Neuronal stem cell (in vitro differentiated cells): ENCODE measurements at regions not wholly inside any gene's neighbourhood (a gene's known extent, or its start where the extent isn't known, plus 50 kb on each side); places are given as distances from the start of the nearest gene placed in this dataset.

Source experiments
- DNase-seq: peaks from one replicate; pipeline ENCODE4 v3.0.0-alpha.2; 2013; ENCODE audit warnings: low spot score
- H2AFZ ChIP-seq: one replicate; pipeline ENCODE4 v1.6.1; 2013; ENCODE audit warnings: mild to moderate bottlenecking, low read length, inconsistent platforms
- H2AK5ac ChIP-seq: 2 replicates; pipeline ENCODE4 v1.6.1; 2013; ENCODE audit warnings: low read depth, mild to moderate bottlenecking, inconsistent platforms, low read length, moderate library complexity, mixed read lengths
- H2BK120ac ChIP-seq: 2 replicates; pipeline ENCODE4 v1.6.1; 2013; ENCODE audit warnings: low read depth, mild to moderate bottlenecking, inconsistent platforms, low read length, moderate library complexity, mixed read lengths
- H2BK12ac ChIP-seq: one replicate; pipeline ENCODE4 v1.6.1; 2013; ENCODE audit warnings: low read length, inconsistent platforms
- H2BK15ac ChIP-seq: 2 replicates; pipeline ENCODE4 v1.6.1; 2013; ENCODE audit warnings: mild to moderate bottlenecking, low read length, inconsistent platforms, mixed read lengths
- H2BK5ac ChIP-seq: one replicate; pipeline ENCODE4 v1.6.1; 2013; ENCODE audit warnings: inconsistent platforms, mild to moderate bottlenecking, low read length, moderate library complexity
- H3K14ac ChIP-seq: one replicate; pipeline ENCODE4 v1.6.1; 2013; ENCODE audit warnings: low read length, inconsistent platforms
- H3K18ac ChIP-seq: 2 replicates; pipeline ENCODE4 v1.6.1; 2013; ENCODE audit warnings: low read length, inconsistent platforms
- H3K23ac ChIP-seq: 2 replicates; pipeline ENCODE4 v1.6.1; 2013; ENCODE audit warnings: low read depth, mild to moderate bottlenecking, mixed read lengths, low read length, inconsistent platforms; ENCODE audit not compliant: poor library complexity
- H3K27ac ChIP-seq: replicated peaks from 3 replicates; pipeline ENCODE4 v1.5.1; 2013; ENCODE audit warnings: low read length, inconsistent platforms
- H3K27me3 ChIP-seq, 3 experiments: 2 replicates each; pipeline ENCODE4 v1.6.1; 2013; ENCODE audit warnings: low read length in 3 of 3, mild to moderate bottlenecking in 2 of 3, inconsistent platforms in 1 of 3, low read depth in 1 of 3, mixed read lengths in 1 of 3, moderate library complexity in 1 of 3; ENCODE audit not compliant: control insufficient read depth in 3 of 3, insufficient read depth in 3 of 3
- H3K36me3 ChIP-seq, 2 donors: replicated peaks in 1 of 2; 2 replicates each; pipeline ENCODE4 v1.6.1; 2013; ENCODE audit warnings: low read length in 2 of 2; ENCODE audit not compliant: control insufficient read depth in 2 of 2, insufficient read depth in 2 of 2
- H3K4ac ChIP-seq: 2 replicates; pipeline ENCODE4 v1.6.1; 2013; ENCODE audit warnings: inconsistent platforms, mild to moderate bottlenecking, low read length, moderate library complexity
- H3K4me1 ChIP-seq, 2 donors: 1 replicate in 1 of 2; 2 replicates in 1 of 2; pipeline ENCODE4 v1.6.1; 2013; ENCODE audit warnings: low read length in 2 of 2, low read depth in 1 of 2; ENCODE audit not compliant: control insufficient read depth in 2 of 2, insufficient read depth in 1 of 2
- H3K4me2 ChIP-seq: one replicate; pipeline ENCODE4 v1.6.1; 2013; ENCODE audit warnings: mild to moderate bottlenecking, low read length, inconsistent platforms; ENCODE audit not compliant: insufficient read depth, poor library complexity, severe bottlenecking
- H3K4me3 ChIP-seq, 2 donors: 2 replicates each; pipeline ENCODE4 v1.5.1; 2013; ENCODE audit warnings: low read length in 2 of 2, mild to moderate bottlenecking in 2 of 2, inconsistent platforms in 1 of 2, moderate library complexity in 1 of 2
- H3K79me1 ChIP-seq: one replicate; pipeline ENCODE4 v1.6.1; 2013; ENCODE audit warnings: low read depth, mild to moderate bottlenecking, inconsistent platforms, low read length, moderate library complexity
- H3K9ac ChIP-seq: one replicate; pipeline ENCODE4 v1.6.1; 2013; ENCODE audit warnings: mild to moderate bottlenecking, low read depth, low read length, inconsistent platforms; ENCODE audit not compliant: poor library complexity
- H3K9me3 ChIP-seq, 2 donors: replicated peaks in 1 of 2; 2 replicates each; pipeline versions ENCODE3 to v1.6.1; 2013; ENCODE audit warnings: low read length in 2 of 2, mild to moderate bottlenecking in 2 of 2, inconsistent platforms in 1 of 2, low read depth in 1 of 2, mixed read lengths in 1 of 2, moderate library complexity in 1 of 2; ENCODE audit not compliant: control insufficient read depth in 2 of 2, insufficient read depth in 1 of 2
- H4K8ac ChIP-seq: one replicate; pipeline ENCODE4 v1.6.1; 2013; ENCODE audit warnings: low read depth, mild to moderate bottlenecking, inconsistent platforms, low read length, moderate library complexity
- H4K91ac ChIP-seq: one replicate; pipeline ENCODE4 v1.6.1; 2013; ENCODE audit warnings: low read length, low read depth, mild to moderate bottlenecking, inconsistent platforms; ENCODE audit not compliant: poor library complexity
- WGBS, 2 donors: extraction: QIAGEN DNeasy Blood & Tissue Kit; methylation state at CpG; one replicate each; pipeline ENCODE4 v1.1.7; 2013; ENCODE audit warnings: missing lambda C conversion rate in 2 of 2, mixed read lengths in 1 of 2; ENCODE audit not compliant: insufficient read length in 2 of 2, insufficient replicate concordance in 1 of 2; ENCODE audit errors: extremely low coverage in 2 of 2; 5-methylcytosine and 5-hydroxymethylcytosine counted together

- no peaks in the 10 kb centered on the region for H3K9me3 ChIP-seq
- DNase-seq, result no peak
- H3K79me1 ChIP-seq, result no peaks in the 10 kb centered on the region
- no CpG with 5 or more reads among the region's 6 CpGs for WGBS, 2 donors
- no peak overlapping the region for H3K23ac ChIP-seq
- no peak overlapping the region for H2BK15ac ChIP-seq
- H4K8ac ChIP-seq, result no peak overlapping the region
- no peak overlapping the region for H3K14ac ChIP-seq
- no peak overlapping the region for H3K4me2 ChIP-seq
- no peaks in the 10 kb centered on the region for H3K27me3 ChIP-seq
- no peak overlapping the region for H2AK5ac ChIP-seq
- H4K91ac ChIP-seq, result no peak overlapping the region
- H3K4me1 ChIP-seq, result peaks cover 0 to 3% of the 10 kb centered on the region in 2 donors
- H2BK120ac ChIP-seq, result no peak overlapping the region
- no peak overlapping the region for H3K4me3 ChIP-seq
- no peak overlapping the region for H2BK12ac ChIP-seq
- no peaks in the 10 kb centered on the region for H3K36me3 ChIP-seq
- no peak overlapping the region for H3K27ac ChIP-seq
- no peak overlapping the region for H2AFZ ChIP-seq
- no peak overlapping the region for H3K9ac ChIP-seq
- no peak overlapping the region for H3K4ac ChIP-seq
- H2BK5ac ChIP-seq, result no peak overlapping the region
- H3K18ac ChIP-seq, result no peak overlapping the region
Observed at GRCh38 chr16:6947291-6947690, 385.4 kb upstream of the RBFOX1 start.

GRCh38 chr16:6946802-6947201 lies 385.8 kb upstream of the RBFOX1 start:
- no peak overlapping the region for H2BK15ac ChIP-seq
- H3K4me3 ChIP-seq, result no peak overlapping the region
- H3K36me3 ChIP-seq, result no peaks in the 10 kb centered on the region
- no peak overlapping the region for H4K8ac ChIP-seq
- H2BK5ac ChIP-seq, result no peak overlapping the region
- DNase-seq, result no peak
- no peak overlapping the region for H3K4ac ChIP-seq
- H3K18ac ChIP-seq, result no peak overlapping the region
- no peaks in the 10 kb centered on the region for H3K79me1 ChIP-seq
- H3K4me2 ChIP-seq, result no peak overlapping the region
- H3K23ac ChIP-seq, result no peak overlapping the region
- H4K91ac ChIP-seq, result no peak overlapping the region
- H3K9me3 ChIP-seq, result no peaks in the 10 kb centered on the region
- H2BK120ac ChIP-seq, result no peak overlapping the region
- H3K14ac ChIP-seq, result no peak overlapping the region
- H3K27me3 ChIP-seq, result no peaks in the 10 kb centered on the region
- H2AK5ac ChIP-seq, result no peak overlapping the region
- no peak overlapping the region for H2BK12ac ChIP-seq
- no peak overlapping the region for H2AFZ ChIP-seq
- peaks cover 0 to 3% of the 10 kb centered on the region in 2 donors for H3K4me1 ChIP-seq
- H3K27ac ChIP-seq, result no peak overlapping the region
- H3K9ac ChIP-seq, result no peak overlapping the region
- no CpG with 5 or more reads among the region's 1 CpG for WGBS, 2 donors

GRCh38 chr16:6946106-6946505 lies 386.5 kb upstream of the RBFOX1 start:
- Histone ChIP-seq H3K36me3 (no peaks in the 10 kb centered on the region), H2AK5ac (no peak overlapping the region), H3K4ac (no peak overlapping the region), H2BK15ac (no peak overlapping the region), H3K14ac (no peak overlapping the region), H3K4me2 (no peak overlapping the region), H2BK120ac (no peak overlapping the region), H2AFZ (no peak overlapping the region), H4K8ac (no peak overlapping the region), H3K23ac (no peak overlapping the region), H3K9ac (no peak overlapping the region), H2BK12ac (no peak overlapping the region), H3K18ac (no peak overlapping the region), H3K9me3 (no peaks in the 10 kb centered on the region), H3K27me3 (no peaks in the 10 kb centered on the region), H3K4me3 (no peak overlapping the region), H2BK5ac (no peak overlapping the region), H3K4me1 (peaks cover 0 to 3% of the 10 kb centered on the region in 2 donors), H3K27ac (no peak overlapping the region), H3K79me1 (no peaks in the 10 kb centered on the region), H4K91ac (no peak overlapping the region)
- no CpG with 5 or more reads among the region's 1 CpG for WGBS, 2 donors
- no peak for DNase-seq

GRCh38 chr16:6940968-6941367 lies 391.7 kb upstream of the RBFOX1 start:
- no peak overlapping the region for H2AFZ ChIP-seq
- no peak overlapping the region for H2BK5ac ChIP-seq
- no peak overlapping the region for H3K4me2 ChIP-seq
- no peaks in the 10 kb centered on the region for H3K79me1 ChIP-seq
- H3K27ac ChIP-seq, result no peak overlapping the region
- H3K9ac ChIP-seq, result no peak overlapping the region
- no peak overlapping the region for H2AK5ac ChIP-seq
- H3K14ac ChIP-seq, result no peak overlapping the region
- no peaks in the 10 kb centered on the region for H3K36me3 ChIP-seq
- no peak overlapping the region for H4K91ac ChIP-seq
- H3K23ac ChIP-seq, result no peak overlapping the region
- H3K4me3 ChIP-seq, result no peak overlapping the region
- DNase-seq, result no peak
- no peak overlapping the region for H2BK15ac ChIP-seq
- H3K9me3 ChIP-seq, result no peaks in the 10 kb centered on the region
- 100% methylated on average over 3 of the region's 5 CpGs; no CpG with 5 or more reads in 1 of the 2 donors for WGBS, 2 donors
- no peak overlapping the region for H4K8ac ChIP-seq
- H3K4ac ChIP-seq, result no peak overlapping the region
- no peak overlapping the region for H2BK12ac ChIP-seq
- H3K27me3 ChIP-seq, result no peaks in the 10 kb centered on the region
- no peak overlapping the region for H3K18ac ChIP-seq
- H3K4me1 ChIP-seq, result no peaks in the 10 kb centered on the region
- no peak overlapping the region for H2BK120ac ChIP-seq
